GM12874 (cell line): ENCODE measurements at regions not wholly inside any gene's neighbourhood (a gene's known extent, or its start where the extent isn't known, plus 50 kb on each side); places are given as distances from the start of the nearest gene placed in this dataset.

Source experiments
- CTCF ChIP-seq: IDR thresholded peaks from 2 replicates; pipeline ENCODE4 v1.5.1; 2011; ENCODE audit warnings: low read depth, mild to moderate bottlenecking, control low read depth, low read length, moderate library complexity; ENCODE audit not compliant: insufficient read depth

- TF ChIP-seq CTCF: no peak
These were observed 813.4 kb downstream of the ADGRL2 start for GRCh38 chr1:82614090-82614489.

GRCh38 chr1:82612986-82613385 lies 812.3 kb downstream of the ADGRL2 start:
- TF ChIP-seq CTCF: no peak

- TF ChIP-seq CTCF: no peak
These were observed 805.8 kb downstream of the ADGRL2 start for GRCh38 chr1:82606546-82606945.

- TF ChIP-seq CTCF: no peak
These were observed 803.8 kb downstream of the ADGRL2 start for GRCh38 chr1:82604524-82604923.

- no peak for TF ChIP-seq CTCF
These were observed 799.6 kb downstream of the ADGRL2 start for GRCh38 chr1:82600314-82600713.

- no peak for TF ChIP-seq CTCF
These were observed 798.1 kb downstream of the ADGRL2 start for GRCh38 chr1:82598812-82599211.

GRCh38 chr1:82598337-82598736 lies 797.6 kb downstream of the ADGRL2 start:
- no peak for TF ChIP-seq CTCF

GRCh38 chr1:82597649-82598048 lies 796.9 kb downstream of the ADGRL2 start:
- TF ChIP-seq CTCF: no peak
